Ecto neural progenitor cell (in vitro differentiated cells): ENCODE measurements at regions not wholly inside any gene's neighbourhood (a gene's known extent, or its start where the extent isn't known, plus 50 kb on each side); places are given as distances from the start of the nearest gene placed in this dataset.
"Not testable (repeated sequence)": the region's sequence is repeated elsewhere in the genome, so short reads cannot be mapped to it uniquely, and the experiment has no call there.

Experiments used
- DNase-seq: peaks from one replicate; pipeline ENCODE4 v3.0.0-alpha.2; 2018; ENCODE audit warnings: low spot score

DNA sequence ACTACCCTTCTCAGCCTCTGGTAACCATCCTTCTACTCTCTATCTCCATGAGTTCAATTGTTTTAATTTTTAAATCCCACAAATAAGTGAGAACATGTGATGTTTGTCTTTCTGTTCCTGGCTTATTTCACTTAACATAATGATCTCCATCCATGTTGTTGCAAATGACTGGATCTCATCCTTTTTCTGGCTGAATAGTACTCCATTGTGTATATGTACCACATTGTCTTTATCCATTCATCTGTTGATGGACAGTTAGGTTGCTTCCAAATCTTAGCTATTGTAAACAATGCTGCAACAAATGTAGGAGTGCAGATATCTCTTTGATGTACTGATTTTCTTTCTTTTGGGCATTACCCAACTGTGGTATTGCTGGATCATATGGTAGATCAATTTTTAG, 103.0 kb downstream of the CARTPT start:
- DNase-seq: not testable (repeated sequence)

DNA sequence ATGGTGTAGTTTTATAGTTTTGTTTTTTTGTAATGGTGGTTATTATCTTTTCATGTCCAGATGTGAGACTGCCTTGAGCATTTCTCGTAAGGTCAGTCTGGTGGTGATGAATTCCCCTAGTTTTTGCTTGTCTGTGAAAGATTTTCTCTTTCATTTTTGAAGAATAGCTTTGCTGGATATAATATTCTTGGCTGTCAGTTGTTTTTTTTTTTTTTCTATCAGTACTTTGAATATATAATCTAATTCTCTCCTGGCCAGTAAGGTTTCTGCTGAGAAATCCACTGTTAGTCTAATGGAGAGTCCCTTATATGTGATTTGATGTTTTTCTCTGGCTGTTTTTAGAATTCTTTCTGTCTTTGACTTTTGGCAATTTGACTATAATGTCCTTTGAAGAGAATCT, 106.9 kb downstream of the CARTPT start:
- DNase-seq: no peak

DNA sequence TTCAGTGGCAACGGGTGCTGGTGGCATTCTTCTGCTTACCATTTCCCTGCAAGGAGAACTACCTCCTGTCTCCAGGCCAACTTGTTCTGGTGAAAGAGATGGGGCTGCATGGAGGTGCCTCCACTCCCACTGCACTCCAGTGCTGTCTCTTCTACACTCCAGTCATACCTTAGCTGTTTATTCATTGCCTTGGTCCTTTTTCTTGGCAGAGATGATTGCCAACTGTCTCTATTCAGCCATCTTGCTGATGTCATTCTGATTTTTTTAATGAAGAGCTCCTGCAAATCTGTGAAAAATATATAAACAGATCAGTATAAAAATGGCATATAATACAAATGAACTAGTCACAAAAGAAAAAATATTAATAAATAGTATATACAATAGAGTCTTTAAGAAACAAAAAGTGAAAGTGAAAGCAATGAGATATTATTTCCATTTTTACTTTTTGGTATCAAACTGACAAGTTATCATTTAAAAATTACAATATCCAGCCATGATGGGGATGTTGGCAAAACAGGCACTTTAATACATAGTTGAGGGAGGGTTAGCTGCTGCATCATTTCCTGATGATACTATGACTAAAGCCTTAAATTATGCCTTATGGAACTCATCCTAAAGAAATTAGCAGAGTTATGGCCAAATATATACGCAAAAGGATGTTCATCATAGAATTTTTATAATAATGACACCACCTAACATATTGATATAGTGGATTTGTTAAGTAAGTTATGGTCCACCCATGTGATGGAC, 109.4 kb downstream of the CARTPT start:
- DNase-seq: no peak

- no peak for DNase-seq
These were observed 110.1 kb downstream of the CARTPT start for GRCh38 chr5:71829206-71829605.

DNA sequence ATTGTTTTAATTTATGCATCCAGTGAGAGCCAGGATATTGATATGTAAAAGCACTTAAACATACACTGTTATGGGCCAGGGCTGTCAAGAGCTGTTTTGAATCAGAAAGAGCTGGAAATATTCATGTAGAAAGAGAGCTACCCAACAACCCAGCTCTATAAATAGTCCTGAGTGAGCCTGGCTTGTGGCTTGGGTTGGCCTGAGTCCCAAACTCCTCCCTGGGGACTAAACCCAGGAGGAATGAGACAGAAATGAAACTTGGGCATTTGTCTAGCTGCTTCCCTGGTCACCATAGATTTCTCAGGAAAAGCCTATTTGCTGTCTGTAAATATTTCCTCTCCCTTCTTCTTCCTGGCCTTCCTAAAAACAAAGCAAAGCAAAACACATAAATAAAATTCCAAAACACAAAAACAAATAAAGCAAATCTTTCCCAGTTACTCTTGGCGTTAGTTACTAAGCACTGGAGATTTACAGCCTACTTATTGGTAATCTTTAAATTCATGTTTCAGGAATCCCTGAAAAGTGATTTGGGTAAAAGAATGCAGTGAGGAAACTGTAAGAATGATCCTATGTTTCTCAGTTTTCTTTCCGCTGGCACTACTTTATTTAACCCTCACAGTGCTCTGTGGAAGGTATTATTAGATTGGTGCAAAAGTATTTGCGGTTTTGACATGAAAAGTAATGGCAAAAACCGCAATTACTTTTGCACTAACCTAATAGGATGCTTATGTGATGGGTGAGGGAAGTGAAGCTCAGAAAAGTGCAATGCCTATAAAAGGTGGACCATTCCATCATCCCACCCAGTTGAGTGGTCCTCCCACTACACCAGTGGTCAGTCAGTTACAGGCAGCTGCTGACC, 111.8 kb downstream of the CARTPT start:
- DNase-seq: no peak

- no peak for DNase-seq
These were observed 114.0 kb downstream of the CARTPT start for GRCh38 chr5:71832812-71833715.

GRCh38 chr5:71834601-71835000, 115.5 kb downstream of the CARTPT start:
- no peak for DNase-seq

- DNase-seq: no peak
These were observed 117.0 kb downstream of the CARTPT start for GRCh38 chr5:71836084-71836483.

- DNase-seq: no peak
These were observed 117.6 kb downstream of the CARTPT start for GRCh38 chr5:71836559-71837112.

DNA sequence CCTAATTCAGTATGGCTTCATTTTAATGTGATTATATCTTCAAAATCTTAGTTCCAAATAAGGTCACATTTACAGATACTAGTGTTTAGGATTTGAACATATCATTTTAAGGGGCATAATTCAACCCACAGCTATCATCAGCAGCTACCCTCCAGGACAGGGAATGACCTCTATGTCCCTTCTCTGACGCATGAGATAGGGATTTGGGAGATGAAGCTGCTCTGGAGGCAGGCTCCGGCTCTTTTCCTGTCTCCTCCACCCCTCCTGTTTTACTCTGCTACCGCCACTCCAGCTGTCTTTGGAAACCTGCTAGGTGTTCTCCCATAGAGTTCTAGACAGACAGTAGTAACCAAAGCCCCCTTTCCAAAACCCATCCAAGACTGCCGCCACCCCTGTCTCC, 119.2 kb downstream of the CARTPT start:
- no peak for DNase-seq

DNA sequence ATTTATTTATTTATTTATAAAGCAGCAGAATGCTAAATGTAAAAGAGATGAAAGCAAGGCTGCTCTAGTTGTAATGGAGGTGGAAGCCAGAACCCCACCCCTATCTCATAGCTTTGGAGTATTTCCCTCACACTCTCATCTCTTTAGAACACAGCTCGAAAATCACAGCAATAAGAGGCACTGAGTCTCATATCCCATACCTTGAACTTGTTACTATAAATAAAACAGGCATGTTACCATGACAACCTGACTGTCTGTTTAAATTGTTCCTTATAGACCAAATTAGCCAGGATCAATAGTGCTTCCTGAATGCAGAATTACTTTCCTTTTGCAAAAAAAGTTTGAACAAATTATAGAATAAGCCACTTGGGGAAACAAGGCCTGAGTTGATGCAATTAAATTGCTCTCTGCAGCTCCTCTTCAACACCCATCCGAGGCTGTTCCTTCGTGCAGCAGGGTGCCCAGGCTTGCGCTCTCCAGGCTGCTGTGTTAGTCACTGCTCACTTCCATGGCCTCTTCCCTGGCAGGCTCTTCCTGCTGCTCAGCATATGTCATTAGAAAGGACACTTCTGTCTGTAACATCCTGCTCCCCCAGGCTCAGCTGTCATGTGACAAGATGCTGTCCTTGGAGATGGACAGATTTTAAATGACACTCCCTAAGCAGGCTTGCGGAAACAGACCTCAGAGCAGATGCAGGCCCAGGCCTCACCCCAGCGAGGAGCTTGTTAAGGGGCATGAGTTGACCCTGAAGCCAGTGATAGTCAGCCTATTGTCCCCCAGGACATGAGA, 120.2 kb downstream of the CARTPT start:
- no peak for DNase-seq

- no peak for DNase-seq
These were observed 122.0 kb downstream of the CARTPT start for GRCh38 chr5:71841107-71841506.

DNA sequence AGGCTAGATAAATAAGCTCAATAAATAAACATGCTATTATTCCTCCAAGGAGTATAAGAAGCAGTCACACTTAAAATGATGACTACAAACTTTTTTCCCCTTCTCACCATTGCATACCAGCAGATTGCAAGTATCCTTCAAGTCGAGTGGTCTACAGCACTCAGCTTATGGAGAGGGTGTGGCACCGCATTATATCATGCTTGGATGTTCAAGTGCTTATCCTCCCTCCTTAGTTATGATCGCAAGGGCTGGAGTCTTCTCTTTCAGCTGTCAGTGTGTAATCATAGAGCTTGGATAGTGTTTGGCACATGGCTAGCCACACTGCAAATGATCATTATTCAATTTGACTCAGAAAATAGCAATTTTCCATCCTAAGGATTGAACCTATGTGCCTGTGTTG, 124.0 kb downstream of the CARTPT start:
- no peak for DNase-seq

GRCh38 chr5:71844862-71845261, 125.8 kb downstream of the CARTPT start:
- no peak for DNase-seq

GRCh38 chr5:71859515-71859914, 140.4 kb downstream of the CARTPT start:
- no peak for DNase-seq

- DNase-seq: no peak
These were observed 141.0 kb downstream of the CARTPT start for GRCh38 chr5:71860048-71860447.

DNA sequence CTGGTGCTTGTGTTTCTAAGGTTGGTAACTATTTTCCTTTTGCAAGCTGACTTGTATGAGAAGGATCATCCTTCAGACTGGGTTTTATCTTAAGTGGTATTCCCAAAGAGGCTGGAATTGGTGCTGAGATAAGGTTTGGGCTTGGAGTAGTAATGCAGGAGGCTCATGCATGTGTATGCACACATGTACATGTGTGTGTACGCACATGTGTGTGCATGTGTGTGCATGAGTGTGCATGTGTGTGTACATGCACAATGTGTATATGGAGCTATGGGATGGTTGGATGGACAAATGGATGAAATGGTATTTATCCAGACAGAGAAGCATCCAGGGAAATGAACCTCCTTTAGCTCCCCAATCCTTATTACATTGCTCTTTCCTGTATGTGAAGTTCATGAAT, 142.6 kb downstream of the CARTPT start:
- DNase-seq: no peak

GRCh38 chr5:71862087-71862486, 143.0 kb downstream of the CARTPT start:
- DNase-seq: no peak

GRCh38 chr5:71862507-71863060, 143.5 kb downstream of the CARTPT start:
- no peak for DNase-seq

DNA sequence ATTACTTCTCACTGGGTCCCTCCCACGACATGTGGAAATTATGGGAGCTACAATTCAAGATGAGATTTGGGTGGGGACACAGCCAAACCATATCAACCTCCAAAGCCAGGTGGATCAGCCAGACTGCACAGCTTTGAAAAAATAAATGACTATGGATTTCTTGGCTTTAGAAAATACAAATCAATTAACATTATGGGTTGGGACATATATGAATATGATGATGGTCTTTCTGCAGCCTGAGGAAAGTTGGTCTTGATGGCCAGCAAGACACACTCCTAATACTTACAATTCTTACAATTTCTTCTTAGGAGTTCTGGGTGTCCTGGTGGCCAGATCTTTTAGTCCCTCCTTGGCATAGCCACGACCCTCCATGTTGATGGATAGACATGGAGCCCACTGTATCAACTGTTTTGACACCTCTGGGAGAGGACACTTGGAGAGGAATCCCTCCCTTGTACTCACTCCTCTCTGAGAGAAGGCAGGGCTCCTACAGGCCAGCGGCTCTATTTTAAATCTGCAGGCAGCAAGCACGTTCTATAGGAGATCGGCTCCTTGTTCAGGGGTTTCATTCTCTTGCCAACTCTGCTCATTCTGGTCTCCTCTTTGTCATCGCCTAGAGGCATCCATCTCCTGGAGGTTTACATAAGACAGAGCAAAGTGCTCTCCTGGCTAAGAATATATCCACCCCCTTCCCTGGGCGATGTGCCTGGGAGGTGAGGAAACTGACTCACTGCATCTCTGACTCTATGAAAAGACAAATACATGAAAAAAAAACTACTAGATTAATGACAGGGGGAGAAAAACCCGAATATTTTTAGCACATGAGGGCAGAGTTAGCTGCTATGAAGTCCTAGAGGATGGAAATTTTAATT, 145.9 kb downstream of the CARTPT start:
- no peak for DNase-seq
